ENCODE measurements at regions not wholly inside any gene's neighbourhood (a gene's known extent, or its start where the extent isn't known, plus 50 kb on each side); places are given as distances from the start of the nearest gene placed in this dataset.

DNA sequence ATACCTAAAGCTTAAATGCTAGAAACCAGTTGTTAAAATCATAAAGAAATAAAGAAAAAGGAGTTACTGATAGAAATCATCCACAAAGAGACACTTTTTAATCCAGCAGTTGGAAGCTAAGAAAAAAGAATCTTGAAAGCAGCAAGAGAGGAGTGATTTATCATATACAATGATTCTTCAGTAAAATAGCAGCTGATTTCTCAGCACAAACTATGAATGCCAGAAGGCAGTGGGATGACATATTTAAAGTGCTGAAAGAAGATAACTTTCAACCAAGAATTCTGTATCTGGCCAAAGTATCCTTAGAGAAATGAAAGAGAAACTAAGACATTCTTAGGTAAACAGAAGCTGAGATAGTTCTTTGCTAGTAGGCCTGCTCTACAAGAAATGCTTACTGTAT lies 366.0 kb downstream of the HTR1A start:
- TF ChIP-seq, protein P1, sequence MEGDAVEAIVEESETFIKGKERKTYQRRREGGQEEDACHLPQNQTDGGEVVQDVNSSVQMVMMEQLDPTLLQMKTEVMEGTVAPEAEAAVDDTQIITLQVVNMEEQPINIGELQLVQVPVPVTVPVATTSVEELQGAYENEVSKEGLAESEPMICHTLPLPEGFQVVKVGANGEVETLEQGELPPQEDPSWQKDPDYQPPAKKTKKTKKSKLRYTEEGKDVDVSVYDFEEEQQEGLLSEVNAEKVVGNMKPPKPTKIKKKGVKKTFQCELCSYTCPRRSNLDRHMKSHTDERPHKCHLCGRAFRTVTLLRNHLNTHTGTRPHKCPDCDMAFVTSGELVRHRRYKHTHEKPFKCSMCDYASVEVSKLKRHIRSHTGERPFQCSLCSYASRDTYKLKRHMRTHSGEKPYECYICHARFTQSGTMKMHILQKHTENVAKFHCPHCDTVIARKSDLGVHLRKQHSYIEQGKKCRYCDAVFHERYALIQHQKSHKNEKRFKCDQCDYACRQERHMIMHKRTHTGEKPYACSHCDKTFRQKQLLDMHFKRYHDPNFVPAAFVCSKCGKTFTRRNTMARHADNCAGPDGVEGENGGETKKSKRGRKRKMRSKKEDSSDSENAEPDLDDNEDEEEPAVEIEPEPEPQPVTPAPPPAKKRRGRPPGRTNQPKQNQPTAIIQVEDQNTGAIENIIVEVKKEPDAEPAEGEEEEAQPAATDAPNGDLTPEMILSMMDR (IDR thresholded peaks at IDR 0.05), result no peak
- TF ChIP-seq ZFX (IDR thresholded peaks at IDR 0.05; ENCODE audit: borderline replicate concordance), result no peak

All from 22Rv1 (cell line).